OCI-LY7 (cell line): ENCODE measurements at regions not wholly inside any gene's neighbourhood (a gene's known extent, or its start where the extent isn't known, plus 50 kb on each side); places are given as distances from the start of the nearest gene placed in this dataset.
"Not testable (repeated sequence)": the region's sequence is repeated elsewhere in the genome, so short reads cannot be mapped to it uniquely, and the experiment has no call there.

Source experiments
- BruUV-seq: library from RNA; stranded (reverse); fragments of 400-500 nt; replicated peaks from 2 replicates; lab custom pipeline; 2021; lab: Mats Ljungman, UMichigan
- CTCF ChIA-PET: fragments of 300-600 bp; sonication (Branson Sonifier 250); formaldehyde crosslinking; loops from one replicate; lab custom pipeline; 2022; ENCODE audit warnings: antibody characterized with exemption; ENCODE audit not compliant: unreplicated experiment; lab: Charles Lee
- POLR2A ChIA-PET: fragments of 300-600 bp; sonication (Branson Sonifier 250); formaldehyde crosslinking; loops from one replicate; lab custom pipeline; 2022; ENCODE audit warnings: antibody characterized with exemption; lab: Charles Lee
- DNase-seq: peaks from one replicate; pipeline ENCODE4 v3.0.0-alpha.2; 2015; ENCODE audit warnings: low spot score
- H2AFZ ChIP-seq: fragments of 200-600 bp; sonication (generic), shearing (Covaris generic); 2 replicates; pipeline ENCODE4 v1.6.1; 2014; ENCODE audit warnings: mild to moderate bottlenecking, antibody characterized with exemption, low read length, moderate library complexity
- H3K27ac ChIP-seq: fragments of 200-600 bp; sonication (generic); 2 replicates; pipeline ENCODE4 v1.5.1; 2014; ENCODE audit warnings: mixed run types, low read depth, mild to moderate bottlenecking, moderate library complexity, low read length, inconsistent platforms; ENCODE audit not compliant: poor library complexity, severe bottlenecking
- H3K36me3 ChIP-seq: fragments of 200-600 bp; sonication (generic); 2 replicates; pipeline ENCODE4 v1.6.1; 2014; ENCODE audit warnings: mild to moderate bottlenecking, antibody characterized with exemption, low read length, moderate library complexity, mixed read lengths; ENCODE audit not compliant: insufficient read depth
- H3K4me1 ChIP-seq: fragments of 200-600 bp; sonication (generic); 2 replicates; pipeline ENCODE4 v1.5.1; 2014; ENCODE audit warnings: mild to moderate bottlenecking, low read length; ENCODE audit not compliant: insufficient read depth, poor library complexity, severe bottlenecking
- H3K4me2 ChIP-seq: fragments of 200-600 bp; sonication (generic); 2 replicates; pipeline ENCODE4 v1.6.1; 2014; ENCODE audit warnings: mild to moderate bottlenecking, low read length
- H3K4me3 ChIP-seq: fragments of 200-600 bp; sonication (generic); 2 replicates; pipeline ENCODE4 v1.5.1; 2014; ENCODE audit warnings: mild to moderate bottlenecking, low read depth, low read length; ENCODE audit not compliant: poor library complexity, severe bottlenecking
- H3K79me2 ChIP-seq: fragments of 200-600 bp; sonication (generic); 2 replicates; pipeline ENCODE4 v1.6.1; 2016; ENCODE audit warnings: low read depth, mild to moderate bottlenecking, low read length, moderate library complexity, mixed read lengths; ENCODE audit not compliant: insufficient read depth
- H3K9me2 ChIP-seq: fragments of 200-600 bp; sonication (generic); 2 replicates; pipeline ENCODE4 v1.6.1; 2016; ENCODE audit warnings: mild to moderate bottlenecking, low read length, mixed read lengths; ENCODE audit not compliant: insufficient read depth
- H3K9me3 ChIP-seq: fragments of 200-600 bp; sonication (generic); 2 replicates; pipeline ENCODE4 v1.6.1; 2014; ENCODE audit warnings: mild to moderate bottlenecking, mixed run types, low read length, mixed read lengths
- H4K20me1 ChIP-seq: fragments of 200-600 bp; sonication (generic); 2 replicates; pipeline ENCODE4 v1.6.1; 2014; ENCODE audit warnings: mild to moderate bottlenecking, antibody characterized with exemption, low read length, moderate library complexity, mixed read lengths; ENCODE audit not compliant: insufficient read depth
- CTCF ChIP-seq: fragments of 200-600 bp; sonication (generic); conservative IDR thresholded peaks from 2 replicates; pipeline ENCODE4 v1.5.1; 2014; ENCODE audit warnings: mild to moderate bottlenecking, antibody characterized with exemption, low read length, moderate library complexity, mixed read lengths
- EZH2phosphoT487 ChIP-seq: fragments of 200-600 bp; sonication (generic); IDR thresholded peaks from 2 replicates; pipeline ENCODE4 v1.6.1; 2018; ENCODE audit warnings: low read depth, borderline replicate concordance, mild to moderate bottlenecking, mixed run types, antibody characterized with exemption, low read length, moderate library complexity, mixed read lengths
- intact Hi-C: fragments of 100-400 bp; cut with micrococcal nuclease; formaldehyde crosslinking; loops from one replicate; pipeline ENCODE4 v1.10.0; 2022; ENCODE audit not compliant: unreplicated experiment

- Histone ChIP-seq H3K9me2 (no peaks in the 10 kb centered on the region), H3K27ac (no peak overlapping the region), H3K9me3 (no peaks in the 10 kb centered on the region), H2AFZ (no peak overlapping the region), H4K20me1 (no peaks in the 10 kb centered on the region), H3K36me3 (no peaks in the 10 kb centered on the region), H3K4me2 (no peak overlapping the region), H3K4me1 (no peaks in the 10 kb centered on the region), H3K79me2 (no peaks in the 10 kb centered on the region), H3K4me3 (no peak overlapping the region)
- intact Hi-C loops: no loop called here
- no peak for TF ChIP-seq EZH2phosphoT487
- TF ChIP-seq CTCF: no peak
- DNase-seq: no peak
- ChIA-PET CTCF (no interaction called here), POLR2A (interaction anchor here (0.6 kb wide), 1 partner anchor 34 kb away, joined by 3 read pairs; no protein-coding TSS in a partner anchor)
- no TSS peak for BruUV-seq
Observed at GRCh38 chr5:43837091-43837490, 234.1 kb downstream of the NNT start.

- H3K79me2 ChIP-seq: no peaks in the 10 kb centered on the region
- ChIA-PET POLR2A (no interaction called here), CTCF (no interaction called here)
- no peak for DNase-seq
- no peak overlapping the region for H3K4me3 ChIP-seq
- intact Hi-C loops: no loop called here
- H3K9me3 ChIP-seq: no peaks in the 10 kb centered on the region
- H3K4me2 ChIP-seq: no peak overlapping the region
- no peak overlapping the region for H2AFZ ChIP-seq
- no peaks in the 10 kb centered on the region for H4K20me1 ChIP-seq
- BruUV-seq: no TSS peak
- H3K4me1 ChIP-seq: no peaks in the 10 kb centered on the region
- no peak for TF ChIP-seq CTCF
- no peak for TF ChIP-seq EZH2phosphoT487
- H3K27ac ChIP-seq: no peak overlapping the region
- H3K36me3 ChIP-seq: no peaks in the 10 kb centered on the region
- H3K9me2 ChIP-seq: no peaks in the 10 kb centered on the region
Observed at GRCh38 chr5:43833961-43834360, 231.0 kb downstream of the NNT start.

GRCh38 chr5:43824325-43824964, 221.5 kb downstream of the NNT start:
- BruUV-seq, H4K20me1 ChIP-seq, H2AFZ ChIP-seq, H3K9me2 ChIP-seq, intact Hi-C loops, H3K4me1 ChIP-seq, H3K36me3 ChIP-seq, H3K4me3 ChIP-seq, H3K27ac ChIP-seq, H3K4me2 ChIP-seq, H3K79me2 ChIP-seq, DNase-seq, H3K9me3 ChIP-seq: not testable (repeated sequence)
- ChIA-PET POLR2A (interaction anchor here (0.7 kb wide), 1 partner anchor 51 kb away, joined by 3 read pairs; no protein-coding TSS in a partner anchor), CTCF (interaction anchor here (0.6 kb wide), 1 partner anchor 9 kb away, joined by 3 read pairs; no protein-coding TSS in a partner anchor)

GRCh38 chr5:43818394-43818793, 215.4 kb downstream of the NNT start:
- H3K4me2 ChIP-seq, BruUV-seq, H3K36me3 ChIP-seq, H3K79me2 ChIP-seq, intact Hi-C loops, H2AFZ ChIP-seq, DNase-seq, CTCF ChIA-PET, H4K20me1 ChIP-seq, H3K27ac ChIP-seq, H3K9me3 ChIP-seq, H3K9me2 ChIP-seq, H3K4me1 ChIP-seq, H3K4me3 ChIP-seq: not testable (repeated sequence)
- POLR2A ChIA-PET: interaction anchor here (0.6 to 0.7 kb wide), 2 partner anchors 19 to 556 kb away, joined by 3 to 6 read pairs; no protein-coding TSS in a partner anchor
